ENCODE measurements at regions not wholly inside any gene's neighbourhood (a gene's known extent, or its start where the extent isn't known, plus 50 kb on each side); places are given as distances from the start of the nearest gene placed in this dataset.

DNA sequence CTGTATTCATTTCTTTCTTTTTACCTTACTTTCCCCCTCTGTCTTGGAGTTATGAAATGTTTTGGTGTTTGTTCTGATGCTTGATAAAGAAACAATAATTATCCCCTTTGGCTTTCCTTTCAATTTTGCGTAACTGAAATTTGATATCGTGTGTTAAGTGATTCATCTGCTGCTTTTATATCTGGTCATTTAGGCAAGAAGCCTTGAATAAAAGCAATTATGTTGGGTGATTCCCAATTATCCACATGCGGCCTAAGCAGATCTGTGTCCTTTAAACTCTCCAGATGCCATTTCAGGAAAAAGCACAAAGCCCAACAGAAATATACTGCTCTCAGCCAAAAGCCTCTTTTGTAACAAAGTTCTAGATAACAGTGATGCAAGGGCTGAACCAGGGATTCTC, 92.8 kb downstream of the TAF11L14 start:
- Histone ChIP-seq H4K8ac (ENCODE audit: low read depth in 2 of 2, low read length in 2 of 2) (no peak overlapping the region), H3K79me1 (ENCODE audit: low read depth in 1 of 2, low read length in 2 of 2) (no peaks in the 10 kb centered on the region), H4K20me1 (ENCODE audit: insufficient read depth, low read length) (no peaks in the 10 kb centered on the region), H3K27me3 (ENCODE audit: control insufficient read depth, insufficient read depth, low read length) (no peaks in the 10 kb centered on the region), H3K56ac (ENCODE audit: extremely low read depth, insufficient read depth, low read length) (no peak overlapping the region), H2BK20ac (ENCODE audit: low read depth, low read length) (no peak overlapping the region), H3K23ac (ENCODE audit: low read depth, low read length) (no peak overlapping the region), H2BK5ac (ENCODE audit: low read depth, low read length, poor library complexity, severe bottlenecking) (no peak overlapping the region), H3K9ac (ENCODE audit: low read depth, low read length) (no peak overlapping the region), H2AK9ac (replicated peaks; ENCODE audit: low read depth, low read length, poor library complexity) (no peak overlapping the region), H3K36me3 (ENCODE audit: control insufficient read depth, insufficient read depth, low read length) (no peaks in the 10 kb centered on the region), H3K27ac (ENCODE audit: insufficient read depth, low read length) (no peak overlapping the region), H3K14ac (replicated peaks; ENCODE audit: low read depth, low read length) (no peak overlapping the region), H4K91ac (ENCODE audit: insufficient read depth, low read depth, low read length) (no peak overlapping the region), H3K4me3 (ENCODE audit: insufficient read depth, low read depth, low read length) (no peak overlapping the region), H3K4ac (ENCODE audit: low read depth, low read length) (no peak overlapping the region), H3K9me3 (ENCODE audit: control insufficient read depth, insufficient read depth, low read length) (no peaks in the 10 kb centered on the region), H3K4me1 (ENCODE audit: control insufficient read depth, insufficient read depth, low read length) (no peaks in the 10 kb centered on the region), H4K5ac (ENCODE audit: low read depth, low read length) (no peak overlapping the region), H3K9me1 (ENCODE audit: insufficient read depth, low read length) (no peaks in the 10 kb centered on the region; the same call in 1 of the 2 replicates), H2BK15ac (ENCODE audit: low read depth, low read length) (no peak overlapping the region), H2BK120ac (ENCODE audit: low read depth, low read length) (no peak overlapping the region), H3K4me2 (ENCODE audit: low read depth, low read length) (no peak overlapping the region), H3K18ac (ENCODE audit: low read depth, low read length) (no peak overlapping the region), H2AK5ac (ENCODE audit: low read depth, low read length) (no peak overlapping the region), H2AFZ (replicated peaks; ENCODE audit: low read length, poor library complexity) (no peak overlapping the region)
- ATAC-seq (ENCODE audit: low read depth), result no peak
- no TSS peak for BruUV-seq (replicated peaks)
- intact Hi-C loops (cut with micrococcal nuclease), result no loop called here
- in situ Hi-C loops (cut with MboI; ENCODE audit: low sequenced_read_pairs), result no loop called here
- no CpG with 5 or more reads among the region's 3 CpGs for WGBS, 2 experiments (ENCODE audit: extremely low coverage in 2 of 2, insufficient read length in 1 of 2)
- DNase-seq, result no peak
- dilution Hi-C loops (cut with HindIII; ENCODE audit: low sequenced_read_pairs, unreplicated experiment), result no loop called here
- POLR2A ChIA-PET (ENCODE audit: unreplicated experiment), result no interaction called here
- TF ChIP-seq MAZ (IDR thresholded peaks at IDR 0.05; ENCODE audit: borderline replicate concordance, low read depth, low read length) (no peak), CHD1 (IDR thresholded peaks at IDR 0.05; ENCODE audit: low read depth, low read length) (no peak)
- TF ChIP-seq, protein P1, sequence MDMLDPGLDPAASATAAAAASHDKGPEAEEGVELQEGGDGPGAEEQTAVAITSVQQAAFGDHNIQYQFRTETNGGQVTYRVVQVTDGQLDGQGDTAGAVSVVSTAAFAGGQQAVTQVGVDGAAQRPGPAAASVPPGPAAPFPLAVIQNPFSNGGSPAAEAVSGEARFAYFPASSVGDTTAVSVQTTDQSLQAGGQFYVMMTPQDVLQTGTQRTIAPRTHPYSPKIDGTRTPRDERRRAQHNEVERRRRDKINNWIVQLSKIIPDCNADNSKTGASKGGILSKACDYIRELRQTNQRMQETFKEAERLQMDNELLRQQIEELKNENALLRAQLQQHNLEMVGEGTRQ (IDR thresholded peaks at IDR 0.05; ENCODE audit: low read depth, low read length), result no peak
- TF ChIP-seq, protein P2, sequence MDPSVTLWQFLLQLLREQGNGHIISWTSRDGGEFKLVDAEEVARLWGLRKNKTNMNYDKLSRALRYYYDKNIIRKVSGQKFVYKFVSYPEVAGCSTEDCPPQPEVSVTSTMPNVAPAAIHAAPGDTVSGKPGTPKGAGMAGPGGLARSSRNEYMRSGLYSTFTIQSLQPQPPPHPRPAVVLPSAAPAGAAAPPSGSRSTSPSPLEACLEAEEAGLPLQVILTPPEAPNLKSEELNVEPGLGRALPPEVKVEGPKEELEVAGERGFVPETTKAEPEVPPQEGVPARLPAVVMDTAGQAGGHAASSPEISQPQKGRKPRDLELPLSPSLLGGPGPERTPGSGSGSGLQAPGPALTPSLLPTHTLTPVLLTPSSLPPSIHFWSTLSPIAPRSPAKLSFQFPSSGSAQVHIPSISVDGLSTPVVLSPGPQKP (IDR thresholded peaks at IDR 0.05; ENCODE audit: borderline replicate concordance, low read depth, low read length), result no peak
- CTCF ChIA-PET, result no interaction called here

Measured in IMR-90 (cell line).